ENCODE measurements at regions not wholly inside any gene's neighbourhood (a gene's known extent, or its start where the extent isn't known, plus 50 kb on each side); places are given as distances from the start of the nearest gene placed in this dataset.

DNA sequence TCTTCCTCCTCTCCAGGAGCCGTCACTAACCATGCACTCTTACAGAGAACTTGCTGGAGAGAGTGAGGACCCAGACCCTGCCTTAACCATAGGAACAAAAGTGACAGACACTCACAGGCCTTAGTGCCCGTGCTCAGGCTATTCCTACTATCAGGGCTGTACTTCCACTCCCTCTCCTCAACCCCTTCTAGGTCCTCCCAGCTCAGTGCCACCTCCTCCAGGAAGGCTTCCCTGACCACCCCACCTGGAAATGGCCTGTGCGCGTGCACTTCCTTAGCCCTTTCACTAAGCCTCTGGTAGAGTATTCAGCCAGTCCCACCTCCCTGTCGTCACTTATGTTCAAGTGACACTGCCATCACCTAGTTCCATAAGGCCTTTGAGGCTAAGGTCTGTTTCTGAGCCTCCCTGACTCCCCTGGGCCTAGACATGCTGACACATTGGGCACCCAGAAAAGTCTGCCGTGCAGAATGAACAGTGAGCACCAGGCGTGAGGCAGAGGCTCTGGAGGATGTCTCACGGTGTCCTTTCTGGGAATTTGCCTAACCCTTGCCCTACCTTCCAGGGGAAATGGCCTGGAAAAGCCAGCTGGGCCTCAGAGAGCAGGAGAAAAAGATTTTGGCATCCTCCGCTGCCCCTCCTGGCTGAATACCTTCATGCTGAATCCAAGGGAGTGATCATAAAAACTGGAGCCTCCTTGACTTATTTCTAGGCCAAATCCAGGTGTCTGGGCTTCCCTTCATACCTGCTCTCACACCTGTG, 108.6 kb upstream of the SMAD3 start:
- Histone ChIP-seq H3K27ac (ENCODE audit: low read length, poor library complexity, severe bottlenecking) (no peak overlapping the region), H3K4me2 (ENCODE audit: low read length, poor library complexity, severe bottlenecking) (no peak overlapping the region), H2BK120ac (ENCODE audit: low read depth, low read length) (no peak overlapping the region), H4K91ac (ENCODE audit: low read length) (no peak overlapping the region), H3K27me3 (ENCODE audit: control insufficient read depth in 1 of 2, insufficient read depth in 1 of 2, low read length in 2 of 2) (peaks cover 4 to 14% of the 10 kb centered on the region in 2 experiments), H2BK5ac (ENCODE audit: low read depth, low read length, poor library complexity, severe bottlenecking) (no peak overlapping the region), H2BK15ac (ENCODE audit: low read depth, poor library complexity, severe bottlenecking) (no peak overlapping the region), H3K23ac (ENCODE audit: low read length in 2 of 2) (no peak overlapping the region), H3K36me3 (ENCODE audit: control insufficient read depth in 1 of 2, insufficient read depth in 2 of 2, low read depth in 1 of 2, low read length in 2 of 2) (no peaks in the 10 kb centered on the region), H2BK12ac (ENCODE audit: low read length in 2 of 2) (no peak overlapping the region), H3K18ac (ENCODE audit: low read depth in 1 of 2, low read length in 2 of 2) (no peak overlapping the region), H2AFZ (ENCODE audit: low read depth, low read length) (no peak overlapping the region), H3K14ac (ENCODE audit: low read length in 2 of 2) (peak overlapping the region in 1 of 2 experiments; percentile 2), H3K9ac (ENCODE audit: low read length) (no peak overlapping the region), H4K8ac (ENCODE audit: low read length) (no peak overlapping the region), H3K4ac (ENCODE audit: low read depth in 1 of 2, low read length in 2 of 2) (no peak overlapping the region), H3K4me3 (ENCODE audit: insufficient read depth in 1 of 2, low read depth in 1 of 2, low read length in 2 of 2) (no peak overlapping the region), H3K9me3 (ENCODE audit: control insufficient read depth, low read length) (no peaks in the 10 kb centered on the region), H2AK5ac (ENCODE audit: low read length, severe bottlenecking) (no peak overlapping the region), H3K79me1 (replicated peaks; ENCODE audit: low read length, poor library complexity, severe bottlenecking) (no peaks in the 10 kb centered on the region), H3K4me1 (ENCODE audit: control insufficient read depth, insufficient read depth, low read depth, low read length) (peaks cover 2% of the 10 kb centered on the region)
- WGBS, result 95% methylated on average over 9 of the region's 9 CpGs
- DNase-seq, result no peak

DNA sequence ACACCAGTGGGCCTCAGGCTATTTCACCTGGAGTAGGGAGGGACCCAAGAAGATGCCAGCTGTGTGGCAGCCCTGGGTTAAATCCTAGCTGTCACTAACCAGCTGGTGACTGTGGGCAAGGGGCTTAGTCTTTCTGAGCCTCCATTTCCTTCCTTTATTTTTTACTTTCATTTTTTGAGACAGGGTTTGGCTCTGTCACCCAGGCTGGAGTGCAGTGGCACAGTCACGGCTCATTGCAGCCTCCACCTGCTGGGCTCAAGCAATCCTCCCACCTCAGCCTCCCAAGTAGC, 108.0 kb upstream of the SMAD3 start:
- Histone ChIP-seq H3K9me3 (ENCODE audit: control insufficient read depth, low read length) (no peaks in the 10 kb centered on the region), H2BK5ac (ENCODE audit: low read depth, low read length, poor library complexity, severe bottlenecking) (no peak overlapping the region), H3K4me2 (ENCODE audit: low read length, poor library complexity, severe bottlenecking) (no peak overlapping the region), H3K18ac (ENCODE audit: low read depth in 1 of 2, low read length in 2 of 2) (no peak overlapping the region), H3K4me1 (ENCODE audit: control insufficient read depth, insufficient read depth, low read depth, low read length) (peaks cover 2% of the 10 kb centered on the region), H3K4ac (ENCODE audit: low read depth in 1 of 2, low read length in 2 of 2) (no peak overlapping the region), H2BK120ac (ENCODE audit: low read depth, low read length) (no peak overlapping the region), H4K91ac (ENCODE audit: low read length) (no peak overlapping the region), H3K14ac (ENCODE audit: low read length in 2 of 2) (no peak overlapping the region), H3K4me3 (ENCODE audit: insufficient read depth in 1 of 2, low read depth in 1 of 2, low read length in 2 of 2) (no peak overlapping the region), H3K23ac (ENCODE audit: low read length in 2 of 2) (no peak overlapping the region), H2AK5ac (ENCODE audit: low read length, severe bottlenecking) (no peak overlapping the region), H2BK12ac (ENCODE audit: low read length in 2 of 2) (no peak overlapping the region), H2AFZ (ENCODE audit: low read depth, low read length) (no peak overlapping the region), H3K27me3 (ENCODE audit: control insufficient read depth in 1 of 2, insufficient read depth in 1 of 2, low read length in 2 of 2) (peaks cover 4 to 14% of the 10 kb centered on the region in 2 experiments), H3K9ac (ENCODE audit: low read length) (no peak overlapping the region), H4K8ac (ENCODE audit: low read length) (no peak overlapping the region), H3K36me3 (ENCODE audit: control insufficient read depth in 1 of 2, insufficient read depth in 2 of 2, low read depth in 1 of 2, low read length in 2 of 2) (no peaks in the 10 kb centered on the region), H2BK15ac (ENCODE audit: low read depth, poor library complexity, severe bottlenecking) (no peak overlapping the region), H3K27ac (ENCODE audit: low read length, poor library complexity, severe bottlenecking) (no peak overlapping the region), H3K79me1 (replicated peaks; ENCODE audit: low read length, poor library complexity, severe bottlenecking) (no peaks in the 10 kb centered on the region)
- DNase-seq, result no peak
- WGBS, result 100% methylated on average over 1 of the region's 1 CpG

DNA sequence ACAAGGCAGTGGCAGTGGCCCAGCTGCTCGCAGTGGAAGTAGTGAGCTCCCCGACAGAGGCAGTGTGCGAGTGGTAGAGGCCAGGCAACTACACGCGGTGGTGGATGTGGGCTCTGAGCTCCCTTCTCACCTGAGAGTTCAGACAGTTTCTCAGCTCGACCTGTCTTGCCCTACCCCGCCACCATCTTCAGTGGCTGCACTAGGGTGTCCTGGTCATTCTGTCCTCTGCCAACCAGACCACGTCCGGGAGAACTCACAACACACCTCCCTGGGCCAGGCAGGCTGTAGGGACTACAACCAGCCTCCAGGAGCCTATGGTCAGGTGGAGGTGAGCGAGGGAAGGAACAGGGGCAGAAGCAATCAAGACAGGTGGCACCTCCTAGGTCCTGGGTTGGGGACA, 106.3 kb upstream of the SMAD3 start:
- Histone ChIP-seq H3K4me2 (ENCODE audit: low read length, poor library complexity, severe bottlenecking) (no peak overlapping the region), H3K4me1 (ENCODE audit: control insufficient read depth, insufficient read depth, low read depth, low read length) (peaks cover 2% of the 10 kb centered on the region), H3K18ac (ENCODE audit: low read depth in 1 of 2, low read length in 2 of 2) (peak overlapping the region in 1 of 2 experiments; percentile 28), H3K27me3 (ENCODE audit: control insufficient read depth in 1 of 2, insufficient read depth in 1 of 2, low read length in 2 of 2) (peaks cover 4 to 14% of the 10 kb centered on the region in 2 experiments), H2BK15ac (ENCODE audit: low read depth, poor library complexity, severe bottlenecking) (no peak overlapping the region), H3K9me3 (ENCODE audit: control insufficient read depth, low read length) (no peaks in the 10 kb centered on the region), H3K36me3 (ENCODE audit: control insufficient read depth in 1 of 2, insufficient read depth in 2 of 2, low read depth in 1 of 2, low read length in 2 of 2) (no peaks in the 10 kb centered on the region), H2AK5ac (ENCODE audit: low read length, severe bottlenecking) (no peak overlapping the region), H3K14ac (ENCODE audit: low read length in 2 of 2) (peak overlapping the region in 1 of 2 experiments; percentile 78), H3K27ac (ENCODE audit: low read length, poor library complexity, severe bottlenecking) (no peak overlapping the region), H4K8ac (ENCODE audit: low read length) (no peak overlapping the region), H4K91ac (ENCODE audit: low read length) (no peak overlapping the region), H2BK12ac (ENCODE audit: low read length in 2 of 2) (peak overlapping the region in 1 of 2 experiments; percentile 8), H3K4me3 (ENCODE audit: insufficient read depth in 1 of 2, low read depth in 1 of 2, low read length in 2 of 2) (no peak overlapping the region), H3K23ac (ENCODE audit: low read length in 2 of 2) (no peak overlapping the region), H3K4ac (ENCODE audit: low read depth in 1 of 2, low read length in 2 of 2) (no peak overlapping the region), H2BK5ac (ENCODE audit: low read depth, low read length, poor library complexity, severe bottlenecking) (no peak overlapping the region), H3K79me1 (replicated peaks; ENCODE audit: low read length, poor library complexity, severe bottlenecking) (no peaks in the 10 kb centered on the region), H2BK120ac (ENCODE audit: low read depth, low read length) (no peak overlapping the region), H2AFZ (ENCODE audit: low read depth, low read length) (no peak overlapping the region), H3K9ac (ENCODE audit: low read length) (no peak overlapping the region)
- no peak for DNase-seq
- WGBS, result 94% methylated on average over 10 of the region's 10 CpGs

DNA sequence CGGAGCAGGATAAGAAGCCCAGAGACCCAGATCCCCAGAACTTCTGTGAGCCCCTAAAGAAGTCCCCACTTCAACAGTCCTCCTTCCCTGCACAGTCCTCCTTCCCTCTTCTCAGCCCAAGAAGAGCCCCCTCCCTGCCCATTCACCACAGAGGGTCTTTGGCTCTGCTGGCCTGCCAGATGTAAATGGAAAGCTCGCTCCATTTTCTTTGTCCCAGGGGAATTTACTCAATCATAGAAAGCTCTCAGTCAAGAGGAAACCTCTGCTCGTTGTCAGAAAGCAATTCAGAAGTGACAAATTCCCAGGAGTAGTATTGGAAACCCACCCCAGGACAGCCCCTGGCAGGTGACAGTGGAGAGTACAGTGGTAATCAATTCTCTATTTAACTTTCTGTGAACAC, 105.5 kb upstream of the SMAD3 start:
- H3K27ac ChIP-seq (ENCODE audit: low read length, poor library complexity, severe bottlenecking), result no peak overlapping the region
- H3K23ac ChIP-seq (ENCODE audit: low read length in 2 of 2), result no peak overlapping the region
- no peak overlapping the region for H2BK12ac ChIP-seq (ENCODE audit: low read length in 2 of 2)
- WGBS, result 49% methylated on average over 3 of the region's 3 CpGs
- no peak overlapping the region for H3K18ac ChIP-seq (ENCODE audit: low read depth in 1 of 2, low read length in 2 of 2)
- no peak overlapping the region for H3K4ac ChIP-seq (ENCODE audit: low read depth in 1 of 2, low read length in 2 of 2)
- no peak overlapping the region for H2BK5ac ChIP-seq (ENCODE audit: low read depth, low read length, poor library complexity, severe bottlenecking)
- no peak overlapping the region for H3K4me3 ChIP-seq (ENCODE audit: insufficient read depth in 1 of 2, low read depth in 1 of 2, low read length in 2 of 2)
- peaks cover 4 to 14% of the 10 kb centered on the region in 2 experiments for H3K27me3 ChIP-seq (ENCODE audit: control insufficient read depth in 1 of 2, insufficient read depth in 1 of 2, low read length in 2 of 2)
- H4K8ac ChIP-seq (ENCODE audit: low read length), result no peak overlapping the region
- no peak overlapping the region for H3K14ac ChIP-seq (ENCODE audit: low read length in 2 of 2)
- no peak overlapping the region for H4K91ac ChIP-seq (ENCODE audit: low read length)
- no peaks in the 10 kb centered on the region for H3K79me1 ChIP-seq (replicated peaks; ENCODE audit: low read length, poor library complexity, severe bottlenecking)
- H2AK5ac ChIP-seq (ENCODE audit: low read length, severe bottlenecking), result no peak overlapping the region
- no peak for DNase-seq
- no peak overlapping the region for H2BK120ac ChIP-seq (ENCODE audit: low read depth, low read length)
- H3K4me1 ChIP-seq (ENCODE audit: control insufficient read depth, insufficient read depth, low read depth, low read length), result peaks cover 2% of the 10 kb centered on the region
- no peak overlapping the region for H3K9ac ChIP-seq (ENCODE audit: low read length)
- H3K4me2 ChIP-seq (ENCODE audit: low read length, poor library complexity, severe bottlenecking), result no peak overlapping the region
- H2BK15ac ChIP-seq (ENCODE audit: low read depth, poor library complexity, severe bottlenecking), result no peak overlapping the region
- H3K36me3 ChIP-seq (ENCODE audit: control insufficient read depth in 1 of 2, insufficient read depth in 2 of 2, low read depth in 1 of 2, low read length in 2 of 2), result no peaks in the 10 kb centered on the region
- H2AFZ ChIP-seq (ENCODE audit: low read depth, low read length), result no peak overlapping the region
- no peaks in the 10 kb centered on the region for H3K9me3 ChIP-seq (ENCODE audit: control insufficient read depth, low read length)

All from mesenchymal stem cell (in vitro differentiated cells and primary cell).